Astrocyte (in vitro differentiated cells and primary cell): ENCODE measurements at regions not wholly inside any gene's neighbourhood (a gene's known extent, or its start where the extent isn't known, plus 50 kb on each side); places are given as distances from the start of the nearest gene placed in this dataset.

ENCODE experiments used
- CTCF ChIP-seq: IDR thresholded peaks from 2 replicates; pipeline ENCODE4 v1.5.1; 2011; ENCODE audit warnings: low read depth, mild to moderate bottlenecking, inconsistent platforms, low read length, moderate library complexity; ENCODE audit not compliant: insufficient read depth
- EZH2 ChIP-seq: IDR thresholded peaks from 2 replicates; pipeline ENCODE4 v1.6.1; 2012; ENCODE audit warnings: mild to moderate bottlenecking, low read length, inconsistent platforms; ENCODE audit not compliant: insufficient read depth

- TF ChIP-seq CTCF (peak; percentile 43), EZH2 (no peak)
These were observed 139.1 kb upstream of the FMN2 start for GRCh38 chr1:239952348-239953308.
